OCI-LY7 (cell line): ENCODE measurements at regions not wholly inside any gene's neighbourhood (a gene's known extent, or its start where the extent isn't known, plus 50 kb on each side); places are given as distances from the start of the nearest gene placed in this dataset.

Source experiments
- BruUV-seq: library from RNA; stranded (reverse); fragments of 400-500 nt; replicated peaks from 2 replicates; lab custom pipeline; 2021; lab: Mats Ljungman, UMichigan
- CTCF ChIA-PET: fragments of 300-600 bp; sonication (Branson Sonifier 250); formaldehyde crosslinking; loops from one replicate; lab custom pipeline; 2022; ENCODE audit warnings: antibody characterized with exemption; ENCODE audit not compliant: unreplicated experiment; lab: Charles Lee
- POLR2A ChIA-PET: fragments of 300-600 bp; sonication (Branson Sonifier 250); formaldehyde crosslinking; loops from one replicate; lab custom pipeline; 2022; ENCODE audit warnings: antibody characterized with exemption; lab: Charles Lee
- DNase-seq: peaks from one replicate; pipeline ENCODE4 v3.0.0-alpha.2; 2015; ENCODE audit warnings: low spot score
- H2AFZ ChIP-seq: fragments of 200-600 bp; sonication (generic), shearing (Covaris generic); 2 replicates; pipeline ENCODE4 v1.6.1; 2014; ENCODE audit warnings: mild to moderate bottlenecking, antibody characterized with exemption, low read length, moderate library complexity
- H3K27ac ChIP-seq: fragments of 200-600 bp; sonication (generic); 2 replicates; pipeline ENCODE4 v1.5.1; 2014; ENCODE audit warnings: mixed run types, low read depth, mild to moderate bottlenecking, moderate library complexity, low read length, inconsistent platforms; ENCODE audit not compliant: poor library complexity, severe bottlenecking
- H3K36me3 ChIP-seq: fragments of 200-600 bp; sonication (generic); 2 replicates; pipeline ENCODE4 v1.6.1; 2014; ENCODE audit warnings: mild to moderate bottlenecking, antibody characterized with exemption, low read length, moderate library complexity, mixed read lengths; ENCODE audit not compliant: insufficient read depth
- H3K4me1 ChIP-seq: fragments of 200-600 bp; sonication (generic); 2 replicates; pipeline ENCODE4 v1.5.1; 2014; ENCODE audit warnings: mild to moderate bottlenecking, low read length; ENCODE audit not compliant: insufficient read depth, poor library complexity, severe bottlenecking
- H3K4me2 ChIP-seq: fragments of 200-600 bp; sonication (generic); 2 replicates; pipeline ENCODE4 v1.6.1; 2014; ENCODE audit warnings: mild to moderate bottlenecking, low read length
- H3K4me3 ChIP-seq: fragments of 200-600 bp; sonication (generic); 2 replicates; pipeline ENCODE4 v1.5.1; 2014; ENCODE audit warnings: mild to moderate bottlenecking, low read depth, low read length; ENCODE audit not compliant: poor library complexity, severe bottlenecking
- H3K79me2 ChIP-seq: fragments of 200-600 bp; sonication (generic); 2 replicates; pipeline ENCODE4 v1.6.1; 2016; ENCODE audit warnings: low read depth, mild to moderate bottlenecking, low read length, moderate library complexity, mixed read lengths; ENCODE audit not compliant: insufficient read depth
- H3K9me2 ChIP-seq: fragments of 200-600 bp; sonication (generic); 2 replicates; pipeline ENCODE4 v1.6.1; 2016; ENCODE audit warnings: mild to moderate bottlenecking, low read length, mixed read lengths; ENCODE audit not compliant: insufficient read depth
- H3K9me3 ChIP-seq: fragments of 200-600 bp; sonication (generic); 2 replicates; pipeline ENCODE4 v1.6.1; 2014; ENCODE audit warnings: mild to moderate bottlenecking, mixed run types, low read length, mixed read lengths
- H4K20me1 ChIP-seq: fragments of 200-600 bp; sonication (generic); 2 replicates; pipeline ENCODE4 v1.6.1; 2014; ENCODE audit warnings: mild to moderate bottlenecking, antibody characterized with exemption, low read length, moderate library complexity, mixed read lengths; ENCODE audit not compliant: insufficient read depth
- CTCF ChIP-seq: fragments of 200-600 bp; sonication (generic); conservative IDR thresholded peaks from 2 replicates; pipeline ENCODE4 v1.5.1; 2014; ENCODE audit warnings: mild to moderate bottlenecking, antibody characterized with exemption, low read length, moderate library complexity, mixed read lengths
- EZH2phosphoT487 ChIP-seq: fragments of 200-600 bp; sonication (generic); IDR thresholded peaks from 2 replicates; pipeline ENCODE4 v1.6.1; 2018; ENCODE audit warnings: low read depth, borderline replicate concordance, mild to moderate bottlenecking, mixed run types, antibody characterized with exemption, low read length, moderate library complexity, mixed read lengths
- intact Hi-C: fragments of 100-400 bp; cut with micrococcal nuclease; formaldehyde crosslinking; loops from one replicate; pipeline ENCODE4 v1.10.0; 2022; ENCODE audit not compliant: unreplicated experiment

- H3K9me2 ChIP-seq = no peaks in the 10 kb centered on the region
- H3K4me1 ChIP-seq = peaks cover 19% of the 10 kb centered on the region
- intact Hi-C loops = no loop called here
- TF ChIP-seq EZH2phosphoT487 (no peak), CTCF (no peak)
- H2AFZ ChIP-seq = no peak overlapping the region
- ChIA-PET CTCF (no interaction called here), POLR2A (interaction anchor here (0.7 to 1.2 kb wide), 2 partner anchors 13 to 16 kb away, joined by 5 to 6 read pairs; no protein-coding TSS in a partner anchor)
- no peaks in the 10 kb centered on the region for H3K36me3 ChIP-seq
- no peaks in the 10 kb centered on the region for H3K9me3 ChIP-seq
- no peak overlapping the region for H3K27ac ChIP-seq
- no peak overlapping the region for H3K4me2 ChIP-seq
- H3K79me2 ChIP-seq = no peaks in the 10 kb centered on the region
- no TSS peak for BruUV-seq
- H3K4me3 ChIP-seq = no peak overlapping the region
- DNase-seq = no peak
- H4K20me1 ChIP-seq = no peaks in the 10 kb centered on the region
Measured at GRCh38 chrX:38893441-38893840, 92.2 kb downstream of the MID1IP1 start.

- Histone ChIP-seq H3K9me3 (no peaks in the 10 kb centered on the region), H3K4me2 (no peak overlapping the region), H3K9me2 (no peaks in the 10 kb centered on the region), H3K79me2 (no peaks in the 10 kb centered on the region), H3K27ac (no peak overlapping the region), H2AFZ (no peak overlapping the region), H3K4me3 (no peak overlapping the region), H3K4me1 (peaks cover 37% of the 10 kb centered on the region), H4K20me1 (no peaks in the 10 kb centered on the region), H3K36me3 (no peaks in the 10 kb centered on the region)
- intact Hi-C loops = no loop called here
- no TSS peak for BruUV-seq
- POLR2A ChIA-PET = interaction anchor here (0.7 kb wide), 1 partner anchor 15 kb away, joined by 4 read pairs; no protein-coding TSS in a partner anchor
- no peak for DNase-seq
- TF ChIP-seq CTCF (no peak), EZH2phosphoT487 (no peak)
- CTCF ChIA-PET = no interaction called here
Measured at GRCh38 chrX:38895775-38896174, 94.5 kb downstream of the MID1IP1 start.

- no TSS peak for BruUV-seq
- Histone ChIP-seq H3K9me3 (no peaks in the 10 kb centered on the region), H3K79me2 (no peaks in the 10 kb centered on the region), H3K4me3 (no peak overlapping the region), H3K4me2 (no peak overlapping the region), H3K9me2 (no peaks in the 10 kb centered on the region), H3K4me1 (peaks cover 29% of the 10 kb centered on the region), H4K20me1 (no peaks in the 10 kb centered on the region), H3K27ac (no peak overlapping the region), H3K36me3 (no peaks in the 10 kb centered on the region), H2AFZ (no peak overlapping the region)
- intact Hi-C loops = no loop called here
- no peak for DNase-seq
- ChIA-PET POLR2A (interaction anchor here (0.6 kb wide), 2 partner anchors 16 to 1679 kb away, joined by 3 to 4 read pairs; no protein-coding TSS in a partner anchor), CTCF (no interaction called here)
- TF ChIP-seq CTCF = no peak
- no peak for TF ChIP-seq EZH2phosphoT487
Measured at GRCh38 chrX:38896724-38897298, 95.6 kb downstream of the MID1IP1 start.
